PFSK-1 (cell line): ENCODE measurements at regions not wholly inside any gene's neighbourhood (a gene's known extent, or its start where the extent isn't known, plus 50 kb on each side); places are given as distances from the start of the nearest gene placed in this dataset.

Experiments used
- FOXP2 ChIP-seq: optimal IDR thresholded peaks from 2 replicates; pipeline ENCODE3; 2011; ENCODE audit warnings: borderline replicate concordance, control low read depth, inconsistent platforms; ENCODE audit not compliant: insufficient read depth; ENCODE audit errors: extremely low read length, extremely low read depth
- POLR2AphosphoS5 ChIP-seq: IDR thresholded peaks from 2 replicates; pipeline ENCODE4 v1.6.1; 2012; ENCODE audit warnings: low read depth, mild to moderate bottlenecking, control low read depth, low read length, moderate library complexity
- REST ChIP-seq, 2 experiments: IDR thresholded peaks; 2 replicates each; pipeline versions ENCODE4 v1.6.1 to v1.8.0; 2011 to 2012; ENCODE audit warnings: low read depth in 2 of 2, low read length in 2 of 2, control low read depth in 1 of 2, inconsistent platforms in 1 of 2, mild to moderate bottlenecking in 1 of 2, moderate library complexity in 1 of 2; ENCODE audit not compliant: insufficient read depth in 1 of 2
- SIN3A ChIP-seq: IDR thresholded peaks from 2 replicates; pipeline ENCODE4 v1.6.1; 2012; ENCODE audit warnings: mild to moderate bottlenecking, low read length, moderate library complexity, borderline replicate concordance; ENCODE audit not compliant: insufficient read depth
- TAF1 ChIP-seq: IDR thresholded peaks from 2 replicates; pipeline ENCODE4 v1.6.1; 2012; ENCODE audit warnings: low read length, control low read depth, borderline replicate concordance; ENCODE audit not compliant: insufficient read depth

- TF ChIP-seq SIN3A (no peak), TAF1 (no peak), POLR2AphosphoS5 (no peak), REST (IDR thresholded peaks at IDR 0.05; ENCODE audit: insufficient read depth in 1 of 2, low read depth in 2 of 2, low read length in 2 of 2) (no peak), FOXP2 (no peak)
Measured at GRCh38 chr2:240338274-240338673, 97.2 kb upstream of the GPC1 start.

GRCh38 chr2:240339411-240340360 is 95.8 kb upstream of the GPC1 start:
- TF ChIP-seq REST (IDR thresholded peaks at IDR 0.05; ENCODE audit: insufficient read depth in 1 of 2, low read depth in 2 of 2, low read length in 2 of 2) (no peak), TAF1 (no peak), POLR2AphosphoS5 (no peak), SIN3A (no peak), FOXP2 (no peak)

GRCh38 chr2:240340361-240340761 is 95.1 kb upstream of the GPC1 start:
- no peak for TF ChIP-seq TAF1
- TF ChIP-seq FOXP2, result no peak
- TF ChIP-seq SIN3A, result no peak

GRCh38 chr2:240341064-240341463 is 94.4 kb upstream of the GPC1 start:
- no peak for TF ChIP-seq POLR2AphosphoS5
- no peak for TF ChIP-seq FOXP2
- TF ChIP-seq REST (IDR thresholded peaks at IDR 0.05; ENCODE audit: insufficient read depth in 1 of 2, low read depth in 2 of 2, low read length in 2 of 2), result no peak
- TF ChIP-seq TAF1, result no peak
- TF ChIP-seq SIN3A, result no peak

- TF ChIP-seq TAF1 (no peak), REST (IDR thresholded peaks at IDR 0.05; ENCODE audit: insufficient read depth in 1 of 2, low read depth in 2 of 2, low read length in 2 of 2) (no peak), FOXP2 (no peak), POLR2AphosphoS5 (no peak)
Measured at GRCh38 chr2:240343548-240343947, 91.9 kb upstream of the GPC1 start.
